GM21717 (cell line): ENCODE measurements at regions not wholly inside any gene's neighbourhood (a gene's known extent, or its start where the extent isn't known, plus 50 kb on each side); places are given as distances from the start of the nearest gene placed in this dataset.
A peak's percentile ranks its signal among the peaks of the same experiment; 100 is the strongest.
"Not testable (repeated sequence)": the region's sequence is repeated elsewhere in the genome, so short reads cannot be mapped to it uniquely, and the experiment has no call there.

Source experiments
- ATAC-seq: cut with Tn5 transposase; IDR thresholded peaks from one replicate; pipeline ENCODE4 v1.9.1; 2021; ENCODE audit warnings: mild to moderate bottlenecking, moderate library complexity; ENCODE audit not compliant: unreplicated experiment

DNA sequence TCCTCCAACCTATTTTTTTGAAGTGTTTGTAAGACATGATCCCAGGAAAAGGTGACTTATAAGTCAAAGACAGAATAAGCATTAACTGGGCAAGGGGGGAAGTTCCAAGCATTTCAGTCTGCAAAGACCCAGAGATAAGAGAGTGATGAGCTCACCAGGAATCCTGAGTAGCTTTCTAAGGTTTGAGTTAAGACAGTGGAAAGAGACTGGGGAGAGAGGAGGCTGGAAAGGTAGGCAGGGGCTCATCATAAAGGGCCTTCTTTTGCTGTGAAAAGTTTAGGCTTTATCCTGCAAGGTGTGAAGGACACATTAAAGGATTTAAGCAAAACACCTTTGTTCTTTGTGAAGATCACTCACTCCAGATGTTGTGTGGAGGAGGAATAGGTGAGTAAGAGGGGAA lies 438.8 kb downstream of the CHL1 start:
- ATAC-seq: no peak

DNA sequence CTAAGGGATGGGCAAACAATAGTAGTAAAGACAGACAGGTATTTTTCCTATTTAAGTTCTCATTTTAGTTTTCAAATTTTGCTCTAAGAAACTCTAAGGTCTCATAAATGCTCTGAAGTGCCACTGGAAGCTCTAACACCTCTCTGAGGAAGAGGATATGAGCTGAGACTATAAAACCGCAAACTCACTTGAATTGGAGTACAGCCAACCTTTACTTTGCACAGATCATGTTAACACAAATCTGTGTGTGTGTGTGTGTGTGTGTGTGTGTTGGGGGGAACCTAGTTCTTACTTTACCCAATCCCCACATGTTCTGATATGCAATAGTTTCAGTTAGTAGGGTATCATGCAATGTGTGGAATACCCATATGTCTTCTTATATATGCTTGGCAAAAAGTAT lies 446.8 kb downstream of the CHL1 start:
- no peak for ATAC-seq

DNA sequence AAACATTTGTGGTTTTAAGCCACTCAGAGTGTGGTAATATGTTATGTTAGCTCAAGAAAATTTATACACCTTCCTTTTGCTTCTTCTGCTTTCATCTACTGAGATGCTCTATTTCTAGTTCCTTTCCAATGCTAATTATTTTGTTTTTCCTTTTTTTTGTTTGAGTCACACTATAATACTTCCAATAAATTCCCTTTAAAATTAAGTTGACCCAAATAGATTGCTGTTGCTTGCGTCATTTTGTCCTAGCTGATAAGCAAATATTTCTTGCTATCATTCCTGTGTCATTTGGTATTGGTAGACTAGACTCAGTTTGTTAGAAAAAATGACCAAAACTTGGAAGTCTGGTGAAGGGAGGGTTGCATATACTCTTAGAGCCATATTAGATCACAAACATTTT lies 437.0 kb upstream of the CNTN6 start:
- ATAC-seq: no peak

DNA sequence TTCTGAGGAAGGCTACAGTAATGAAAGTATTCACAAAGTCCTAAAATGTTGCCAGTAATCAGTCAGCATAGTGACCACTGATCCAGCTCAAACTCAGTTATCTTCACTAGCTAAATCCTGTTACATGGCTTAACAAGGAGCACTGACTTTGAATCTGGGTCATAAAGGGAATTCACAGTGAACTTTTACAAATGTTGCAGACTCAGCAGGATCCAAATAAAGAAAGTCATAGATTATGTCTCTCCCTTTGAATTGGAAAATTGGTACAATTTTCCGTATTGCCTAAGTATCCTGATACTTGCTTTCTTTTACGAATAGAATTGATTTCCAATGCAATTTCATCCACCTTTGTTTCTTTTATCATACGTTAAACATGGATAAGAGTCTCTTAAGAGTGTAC lies 431.5 kb upstream of the CNTN6 start:
- ATAC-seq: no peak

DNA sequence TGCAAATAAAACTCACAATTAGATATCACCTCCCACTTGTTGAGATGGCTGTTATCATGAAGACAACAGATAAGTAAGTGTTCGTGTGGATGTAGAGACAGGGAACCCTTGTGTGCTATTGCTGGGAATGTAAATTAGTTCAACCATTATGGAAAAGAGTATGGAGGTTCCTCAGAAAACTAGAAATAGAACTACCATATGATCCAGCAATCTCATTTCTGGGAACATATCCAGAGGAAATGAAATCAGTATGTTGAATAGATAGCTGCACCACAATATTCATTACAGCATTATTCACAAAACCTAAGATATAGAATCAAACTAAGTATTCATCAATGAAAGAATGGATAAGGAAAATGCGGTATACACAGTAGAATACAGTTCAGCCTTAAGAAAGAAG lies 418.7 kb upstream of the CNTN6 start:
- no peak for ATAC-seq

DNA sequence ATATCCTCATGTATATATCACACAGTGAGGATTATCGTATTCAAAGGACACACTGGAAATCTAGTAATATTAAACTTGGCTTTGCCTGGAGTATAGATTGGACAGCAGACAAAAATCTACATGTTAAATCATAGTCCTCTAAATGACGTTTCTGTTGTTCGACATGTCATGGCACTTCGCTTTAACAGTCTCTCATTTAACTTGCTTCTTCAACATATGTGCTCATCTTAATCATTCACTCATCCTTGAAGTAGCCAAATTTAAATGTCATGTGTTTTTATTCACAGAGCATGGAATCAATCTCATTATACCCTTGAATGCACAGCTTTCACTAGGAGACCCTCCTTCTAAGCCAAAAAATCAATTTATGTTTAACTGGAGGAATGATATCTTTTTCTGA lies 417.0 kb upstream of the CNTN6 start:
- no peak for ATAC-seq

DNA sequence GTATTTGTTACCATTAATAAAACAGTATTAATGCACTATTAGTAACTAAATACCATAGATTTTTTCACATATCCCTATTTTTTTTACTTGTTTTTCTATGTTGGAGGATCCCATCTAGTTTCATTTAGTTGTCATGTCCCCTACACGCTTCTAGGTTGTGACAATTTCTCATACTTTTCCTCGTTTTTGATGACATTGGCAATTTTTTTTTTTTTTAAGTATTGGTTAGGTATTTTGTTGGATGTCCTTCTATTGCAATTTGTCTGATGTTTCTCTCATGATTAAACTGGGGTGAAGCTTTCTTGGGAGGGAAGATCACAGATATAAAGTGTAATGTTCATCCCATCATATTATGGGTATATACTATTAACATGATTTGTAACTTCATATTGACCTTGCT lies 409.1 kb upstream of the CNTN6 start:
- ATAC-seq: no peak

DNA sequence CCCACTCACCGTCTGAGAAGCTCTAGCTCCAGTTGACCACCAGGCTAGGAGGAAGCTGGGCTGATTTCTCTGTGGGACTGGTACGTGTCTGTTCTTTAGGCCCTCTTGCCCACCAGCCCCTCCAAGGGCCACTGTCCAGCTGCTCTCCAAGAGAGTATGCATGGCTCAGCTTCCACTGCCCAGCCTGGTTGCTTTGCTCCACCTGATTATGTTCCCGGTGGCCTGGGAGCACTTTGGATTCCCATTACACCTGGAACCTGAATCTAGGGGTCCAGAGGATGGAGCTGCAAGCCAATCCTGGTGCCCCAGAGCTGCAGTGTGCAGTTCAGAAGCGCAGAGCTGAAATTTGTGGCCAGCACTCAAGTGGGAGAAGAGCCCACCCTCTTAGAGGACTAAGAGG lies 402.1 kb upstream of the CNTN6 start:
- no peak for ATAC-seq

DNA sequence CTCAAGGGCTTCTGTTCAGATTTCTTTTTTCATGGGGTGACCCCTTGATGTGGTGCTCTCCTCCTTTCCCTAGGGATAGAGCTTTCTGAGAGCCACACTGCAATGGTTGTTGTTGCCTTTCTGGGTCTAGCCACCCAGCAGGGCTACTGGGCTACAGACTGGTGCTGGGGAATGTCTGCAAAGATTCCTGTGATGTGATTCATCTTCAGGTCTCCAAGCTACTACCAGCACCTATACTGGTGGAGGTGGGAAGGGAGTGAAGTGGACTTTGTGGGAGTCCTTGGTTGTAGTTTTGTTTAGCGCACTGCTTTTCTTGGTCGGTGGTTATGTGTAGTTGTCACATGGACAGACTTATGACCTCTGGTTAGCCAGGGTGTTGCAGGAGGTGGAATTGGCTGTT lies 392.3 kb upstream of the CNTN6 start:
- no peak for ATAC-seq

DNA sequence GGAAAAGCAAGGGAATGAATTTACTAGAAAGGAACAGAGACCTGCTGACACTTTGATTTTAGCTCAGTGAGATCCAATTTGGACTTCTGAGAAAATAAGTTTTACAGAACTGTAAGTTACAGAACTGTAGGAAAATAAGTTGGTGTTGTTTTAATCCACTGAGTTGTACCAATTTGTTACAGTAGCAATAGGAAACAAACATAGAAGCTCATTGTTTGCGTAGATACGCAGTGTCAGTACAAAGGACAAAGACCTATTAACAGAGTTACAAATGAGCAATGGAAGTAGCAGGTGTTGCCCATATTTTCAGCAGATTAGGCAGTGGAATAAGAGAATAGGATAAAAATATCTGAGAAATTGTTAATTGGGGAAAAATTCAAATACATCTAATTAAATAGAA lies 385.8 kb upstream of the CNTN6 start:
- no peak for ATAC-seq

DNA sequence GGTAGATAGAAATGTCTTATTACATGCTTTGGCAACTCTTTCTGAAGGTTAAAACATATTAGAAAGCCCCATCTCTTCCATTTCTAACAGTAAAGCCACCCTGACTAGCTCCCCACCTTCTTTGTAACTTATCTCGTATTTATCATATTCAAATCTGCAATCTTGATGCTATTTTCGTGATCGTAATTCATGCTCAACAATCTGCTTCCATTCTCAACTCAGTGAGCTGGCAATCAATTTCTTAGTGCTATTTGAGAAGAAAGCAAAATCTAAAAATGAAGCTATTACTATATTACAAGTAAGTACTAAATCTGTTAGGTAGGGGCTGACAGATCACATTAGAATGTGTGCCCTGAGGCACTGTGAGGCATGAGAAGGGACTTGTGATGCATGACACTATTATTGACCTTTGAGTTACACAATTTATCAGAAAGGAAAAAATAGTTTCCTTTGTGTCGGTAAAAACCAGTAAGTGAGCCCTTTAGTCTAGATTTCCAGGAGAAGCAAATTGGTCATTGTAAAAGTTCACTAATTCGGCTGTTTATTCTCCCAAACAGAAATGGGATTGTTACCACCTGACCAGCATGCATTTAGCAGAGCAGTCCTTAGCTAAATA lies 379.7 kb upstream of the CNTN6 start:
- ATAC-seq: no peak

DNA sequence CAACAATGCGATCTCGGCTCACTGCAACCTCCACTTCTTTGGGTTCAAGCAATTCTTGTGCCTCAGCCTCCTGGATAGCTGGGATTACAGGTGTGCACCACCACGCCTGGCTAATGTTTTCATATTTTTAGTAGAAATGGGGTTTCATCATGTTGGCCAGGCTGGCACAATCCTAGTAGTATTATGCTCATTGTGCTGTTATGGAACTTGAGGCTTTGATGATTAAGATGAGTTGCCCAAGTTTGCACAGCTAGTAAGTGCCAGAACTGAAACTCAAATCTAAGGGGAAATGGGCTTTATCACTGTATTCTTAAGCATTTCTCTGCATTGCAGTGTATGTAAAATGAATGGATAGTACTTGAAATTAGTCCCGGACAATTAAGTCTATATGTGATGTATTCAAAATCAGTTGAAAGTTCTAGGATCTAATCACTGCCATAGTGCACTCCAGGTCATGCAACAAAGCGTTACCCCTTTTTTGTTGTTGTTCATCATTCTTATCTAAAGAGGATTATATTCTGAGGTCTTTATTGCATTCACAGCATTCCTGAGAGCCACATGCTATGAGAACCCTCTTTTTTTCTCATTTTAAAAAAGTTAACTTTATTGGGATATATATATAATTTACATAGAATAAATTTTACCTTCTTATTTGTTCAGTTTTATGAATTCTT lies 378.7 kb upstream of the CNTN6 start:
- no peak for ATAC-seq

DNA sequence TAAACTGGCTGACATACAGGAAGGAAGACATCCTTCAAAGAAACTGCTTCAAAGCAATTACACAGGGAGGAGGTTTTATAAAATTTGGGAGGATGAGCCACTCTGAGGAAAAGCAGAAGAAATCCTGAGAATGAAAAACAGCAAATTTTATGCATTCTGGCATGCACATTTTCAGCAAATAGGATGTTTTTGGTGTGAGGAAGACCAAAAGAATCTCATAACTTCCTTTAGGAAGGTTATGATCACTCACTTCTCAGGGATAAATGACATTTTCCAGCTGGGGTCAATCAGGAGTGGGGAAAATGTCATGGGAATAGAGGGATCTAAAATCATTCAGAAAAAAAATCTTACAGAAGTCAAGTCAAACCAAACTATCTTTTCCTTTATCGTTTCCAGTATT lies 371.7 kb upstream of the CNTN6 start:
- ATAC-seq: no peak

DNA sequence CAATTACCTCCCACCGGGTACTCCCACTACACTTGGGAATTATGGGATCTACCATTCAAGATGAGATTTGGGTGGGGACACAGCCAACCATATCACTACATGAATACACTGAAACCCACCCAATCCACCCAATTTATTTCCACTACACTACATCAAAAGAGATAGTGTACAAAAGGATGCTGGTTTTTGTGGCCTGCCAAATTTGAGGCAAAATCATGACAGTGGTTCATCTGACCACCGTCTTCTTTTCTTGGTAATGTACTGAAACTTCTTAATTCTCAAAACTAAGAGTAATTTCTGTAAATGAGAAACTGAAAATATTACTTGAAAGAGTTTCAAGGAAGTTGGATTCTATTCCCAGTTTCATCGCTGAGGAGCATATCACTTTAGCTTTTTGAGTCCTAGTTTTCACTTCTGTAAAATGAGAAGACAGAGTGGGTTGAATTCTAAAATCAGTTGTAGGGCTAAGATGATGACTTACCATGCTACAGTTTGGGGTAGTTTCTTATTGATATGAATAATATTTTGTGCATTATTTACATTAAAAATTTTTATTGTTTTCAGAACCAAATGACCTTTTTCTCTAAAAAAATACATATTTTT lies 360.4 kb upstream of the CNTN6 start:
- no peak for ATAC-seq

DNA sequence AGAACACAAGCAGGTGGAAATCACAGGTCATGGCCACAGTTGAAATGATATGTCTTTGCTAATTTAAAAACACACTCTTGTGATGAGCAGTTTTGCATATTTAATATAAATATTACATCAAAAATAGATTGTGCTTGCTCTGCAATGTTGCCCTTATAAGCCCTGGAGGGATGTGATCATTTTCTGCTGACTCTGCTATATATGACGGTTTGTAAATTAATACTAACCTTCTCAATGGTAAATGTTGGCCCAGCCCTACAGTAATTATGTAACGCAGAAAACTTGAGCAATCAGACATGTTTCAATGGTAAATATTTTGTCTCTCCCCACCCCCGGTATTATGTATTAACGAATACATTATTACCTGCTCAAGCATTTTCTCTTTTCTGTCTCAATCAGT lies 359.5 kb upstream of the CNTN6 start:
- no peak for ATAC-seq

DNA sequence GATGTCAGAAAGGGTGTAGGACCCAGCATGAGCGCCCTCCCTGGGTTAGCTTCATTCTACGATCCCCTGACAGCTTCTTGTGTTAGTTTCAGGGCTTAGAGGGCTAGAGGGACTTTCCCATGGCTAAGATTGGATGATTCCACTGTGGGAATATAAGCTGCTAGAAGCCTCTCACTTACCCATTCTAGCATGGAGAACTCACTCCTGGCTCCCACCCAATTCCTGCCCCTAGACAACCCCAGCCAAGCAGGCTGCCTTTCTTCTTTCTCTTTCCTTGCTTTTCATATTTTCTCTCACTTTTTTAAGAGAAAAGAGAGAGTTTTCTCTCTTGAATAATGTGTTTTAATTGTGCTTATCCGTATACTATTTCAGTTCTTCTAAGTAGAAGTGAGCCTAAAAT lies 335.1 kb upstream of the CNTN6 start:
- ATAC-seq: no peak

DNA sequence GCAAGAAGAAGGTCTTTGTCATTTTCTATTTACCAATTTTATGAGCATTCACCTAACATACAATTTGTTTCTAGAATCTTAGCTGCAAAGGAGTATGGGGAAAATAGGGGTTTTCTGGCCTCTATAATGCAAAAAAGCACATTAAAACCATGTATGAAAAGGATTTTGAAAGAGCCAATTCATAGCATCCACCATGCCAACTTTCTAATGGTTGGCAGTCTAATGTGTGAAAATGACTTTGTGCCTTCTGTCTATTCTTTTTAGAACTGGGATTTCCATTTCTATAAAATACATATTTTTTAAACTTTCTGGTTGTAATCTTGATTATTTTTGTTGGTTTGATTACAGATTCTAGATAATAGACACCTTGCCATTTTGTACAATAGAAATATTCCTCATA lies 333.7 kb upstream of the CNTN6 start:
- no peak for ATAC-seq

DNA sequence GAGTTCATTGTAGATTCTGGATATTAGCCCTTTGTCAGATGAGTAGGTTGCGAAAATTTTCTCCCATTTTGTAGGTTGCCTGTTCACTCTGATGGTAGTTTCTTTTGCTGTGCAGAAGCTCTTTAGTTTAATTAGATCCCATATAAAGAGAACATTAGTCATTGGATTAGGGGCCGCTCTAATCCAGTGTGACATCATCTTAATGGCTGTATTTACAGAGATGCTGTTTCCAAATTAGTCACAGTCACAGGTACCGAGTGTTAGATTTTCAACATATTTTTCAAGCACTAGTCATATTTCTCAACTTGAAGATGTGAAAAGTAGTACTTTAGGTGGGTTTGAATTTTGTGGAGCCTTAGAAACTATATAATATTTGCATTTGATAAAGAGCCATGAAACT lies 319.4 kb upstream of the CNTN6 start:
- not testable (repeated sequence) for ATAC-seq

DNA sequence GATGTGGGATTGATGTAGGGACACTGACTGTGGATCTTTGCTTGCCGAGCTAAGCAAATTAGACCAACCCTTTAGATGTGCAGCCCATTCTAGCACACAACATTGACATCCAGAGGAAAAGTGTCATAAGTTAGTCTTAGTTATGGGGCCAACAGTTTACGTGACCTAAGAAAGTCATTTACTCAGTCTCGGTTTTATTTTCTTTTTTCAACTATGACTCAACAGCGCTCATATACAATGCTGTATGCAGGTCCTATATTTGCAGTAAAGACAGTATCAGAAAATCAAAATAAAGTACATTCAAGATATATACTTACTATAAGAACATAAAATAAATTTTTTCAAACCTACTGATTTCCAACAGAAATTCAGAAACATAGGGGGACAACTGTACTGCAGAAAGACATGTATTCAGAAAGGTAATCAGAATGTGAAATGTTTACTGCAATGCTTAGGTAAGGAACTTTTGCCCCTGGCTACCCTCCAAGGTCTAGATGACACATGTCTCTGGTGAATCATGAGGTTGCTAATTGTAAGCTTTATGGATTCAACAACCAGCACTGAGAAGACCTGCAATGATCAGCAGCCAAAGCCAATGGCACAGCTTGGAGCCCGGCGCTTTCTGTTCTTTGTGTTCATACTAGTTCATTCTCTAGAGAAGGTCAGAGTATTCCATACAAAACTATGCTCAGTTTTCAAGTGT lies 317.5 kb upstream of the CNTN6 start:
- ATAC-seq: peak; percentile 66

DNA sequence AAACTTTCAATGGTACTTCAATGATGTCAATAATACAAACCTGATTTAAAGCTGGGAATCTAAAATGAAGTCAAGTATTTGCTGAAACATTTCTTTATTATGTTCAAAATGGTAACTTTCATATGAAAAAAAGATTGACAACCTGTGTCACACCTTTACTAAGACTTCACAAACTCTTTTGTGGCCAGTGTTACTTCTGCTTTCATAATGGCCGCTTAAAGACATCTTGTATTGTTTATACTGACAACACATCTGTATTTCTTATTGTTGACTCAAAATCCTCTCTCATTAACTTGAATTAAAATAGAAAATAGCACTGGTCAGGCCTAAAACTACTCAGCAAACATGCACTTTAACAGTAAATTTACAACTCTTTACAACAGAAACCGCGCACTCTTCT lies 312.3 kb upstream of the CNTN6 start:
- no peak for ATAC-seq

DNA sequence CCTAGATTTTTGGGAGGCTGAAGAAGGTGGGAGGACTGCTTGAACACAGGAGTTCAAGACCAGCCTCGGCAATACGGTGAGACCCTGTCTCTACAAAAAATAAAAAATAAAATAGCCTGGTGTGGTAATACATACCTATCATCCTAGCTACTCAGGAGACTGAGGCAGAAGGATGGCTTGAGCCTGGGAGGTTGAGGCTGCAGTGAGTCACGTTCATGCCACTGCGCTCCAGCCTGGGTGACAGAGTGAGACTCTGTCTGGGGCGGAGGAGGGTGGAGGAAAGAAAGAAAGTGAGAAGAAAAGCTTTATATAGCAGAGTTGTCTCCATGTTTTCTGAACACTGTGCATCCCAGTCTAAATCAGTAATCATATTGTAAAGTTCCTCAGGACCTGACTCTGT lies 301.4 kb upstream of the CNTN6 start:
- no peak for ATAC-seq

DNA sequence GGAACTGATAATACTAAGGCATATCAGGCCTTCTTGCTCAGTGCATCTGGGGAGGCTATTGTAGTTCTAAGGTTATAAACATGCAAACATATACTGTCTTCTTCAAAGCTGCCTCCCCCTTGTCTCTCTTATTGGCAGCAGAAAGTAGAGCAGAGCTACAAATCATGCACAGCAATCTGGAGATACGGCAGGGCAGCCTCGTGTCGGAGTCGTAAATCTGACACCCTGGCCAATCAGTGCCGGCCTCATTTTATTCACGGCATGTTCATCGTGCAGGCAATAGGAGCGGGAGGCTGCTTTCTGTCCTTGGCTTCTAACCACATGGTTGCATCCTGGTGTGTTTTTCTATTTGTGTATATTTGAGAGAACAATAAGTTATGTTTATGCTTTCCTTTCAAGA lies 300.2 kb upstream of the CNTN6 start:
- no peak for ATAC-seq
